T-helper 2 cell treated with Interferon-gamma antibody and Interleukin-4, amounts not matched to agents 5 μg/mL and 100 μg/mL, for 36 hours (primary cell): ENCODE measurements at regions not wholly inside any gene's neighbourhood (a gene's known extent, or its start where the extent isn't known, plus 50 kb on each side); places are given as distances from the start of the nearest gene placed in this dataset.
"Not testable (repeated sequence)": the region's sequence is repeated elsewhere in the genome, so short reads cannot be mapped to it uniquely, and the experiment has no call there.

Experiments
- DNase-seq: peaks from one replicate; pipeline ENCODE4 v3.0.0; 2021; ENCODE audit warnings: low spot score
- H3K27ac Mint-ChIP-seq: one replicate; pipeline ENCODE4 v1.8.0; 2021; ENCODE audit warnings: mild to moderate bottlenecking, mixed read lengths
- H3K27me3 Mint-ChIP-seq: one replicate; pipeline ENCODE4 v1.8.0; 2021; ENCODE audit warnings: low read depth, mixed read lengths
- H3K36me3 Mint-ChIP-seq: one replicate; pipeline ENCODE4 v1.8.0; 2021; ENCODE audit warnings: low read depth, mixed read lengths
- H3K4me1 Mint-ChIP-seq: one replicate; pipeline ENCODE4 v1.8.0; 2021; ENCODE audit warnings: low read depth, mixed read lengths
- H3K4me3 Mint-ChIP-seq: one replicate; pipeline ENCODE4 v1.8.0; 2022; ENCODE audit warnings: mild to moderate bottlenecking, moderate library complexity, mixed read lengths
- H3K9me3 Mint-ChIP-seq: one replicate; pipeline ENCODE4 v1.8.0; 2021; ENCODE audit warnings: mixed read lengths

DNA sequence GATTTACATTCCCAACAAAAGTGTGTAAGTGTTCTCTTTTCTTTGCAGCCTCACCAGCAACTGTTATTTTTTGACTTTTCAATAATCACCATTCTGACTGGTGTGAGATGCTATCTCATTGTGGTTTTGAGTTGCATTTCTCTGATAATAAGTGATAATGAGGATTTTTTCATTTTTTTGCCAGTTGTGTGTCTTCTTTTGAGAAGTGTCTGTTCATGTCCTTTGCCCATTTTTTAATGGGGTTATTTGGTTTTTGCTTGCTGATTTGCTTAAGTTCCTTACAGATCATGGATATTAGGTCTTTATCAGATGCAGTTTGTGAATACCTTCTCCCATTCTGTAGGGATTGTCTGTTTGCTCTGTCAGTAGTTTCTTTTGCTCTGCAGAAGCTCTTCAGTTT lies 107.7 kb downstream of the EHF start:
- Mint-ChIP-seq H3K9me3 (no peaks in the 10 kb centered on the region), H3K4me3 (no peak overlapping the region), H3K36me3 (no peaks in the 10 kb centered on the region), H3K27me3 (peaks cover 3% of the 10 kb centered on the region), H3K4me1 (no peaks in the 10 kb centered on the region), H3K27ac (no peak overlapping the region)
- DNase-seq: no peak

DNA sequence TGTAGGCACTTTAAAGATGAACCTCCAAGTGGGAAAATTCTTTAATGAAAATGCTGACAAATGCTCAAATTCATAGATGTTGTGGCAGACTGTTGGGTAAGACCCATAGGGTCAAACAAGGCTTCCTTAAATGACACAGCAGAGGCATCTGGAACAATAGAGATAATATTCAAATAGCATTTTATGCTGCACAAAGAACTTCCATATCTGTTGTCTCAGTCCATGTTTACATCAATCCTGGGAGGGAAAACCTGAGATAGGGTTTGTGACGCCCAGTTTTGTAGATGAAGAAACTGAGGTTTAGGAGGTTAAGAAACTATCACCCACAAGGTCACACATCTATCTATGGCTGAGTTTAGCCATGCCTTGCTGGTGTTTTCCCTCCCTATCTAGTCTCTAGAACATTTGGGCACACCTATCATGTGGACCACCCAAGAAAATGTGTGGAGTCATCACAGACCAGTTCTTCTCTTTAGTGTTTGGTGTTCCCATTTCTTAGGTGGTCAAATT lies 106.4 kb downstream of the EHF start:
- Mint-ChIP-seq H3K36me3 (no peaks in the 10 kb centered on the region), H3K27me3 (peaks cover 3% of the 10 kb centered on the region), H3K27ac (no peak overlapping the region), H3K4me3 (no peak overlapping the region), H3K9me3 (no peaks in the 10 kb centered on the region), H3K4me1 (no peaks in the 10 kb centered on the region)
- DNase-seq: no peak

DNA sequence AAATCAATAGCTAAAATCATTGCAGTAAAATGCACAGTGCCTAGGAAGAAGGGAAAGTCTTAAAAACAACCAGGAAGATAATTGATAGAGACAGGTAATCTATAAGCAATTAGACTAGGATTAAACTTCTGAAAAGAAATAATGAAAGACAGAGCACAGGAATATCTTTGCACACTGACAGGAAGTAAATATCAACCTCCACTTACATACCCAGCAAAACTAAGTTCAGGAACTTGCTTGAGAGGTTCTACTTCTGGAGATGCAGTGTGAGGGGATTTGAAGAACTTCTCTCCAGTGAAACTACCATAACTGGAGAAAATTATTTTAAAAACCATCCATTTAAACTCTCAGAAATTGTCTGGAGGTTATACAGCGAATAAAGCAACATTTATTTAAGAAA lies 104.1 kb downstream of the EHF start:
- Mint-ChIP-seq H3K27ac (no peak overlapping the region), H3K4me1 (no peaks in the 10 kb centered on the region), H3K36me3 (no peaks in the 10 kb centered on the region), H3K9me3 (no peaks in the 10 kb centered on the region), H3K27me3 (no peaks in the 10 kb centered on the region), H3K4me3 (no peak overlapping the region)
- DNase-seq: no peak

DNA sequence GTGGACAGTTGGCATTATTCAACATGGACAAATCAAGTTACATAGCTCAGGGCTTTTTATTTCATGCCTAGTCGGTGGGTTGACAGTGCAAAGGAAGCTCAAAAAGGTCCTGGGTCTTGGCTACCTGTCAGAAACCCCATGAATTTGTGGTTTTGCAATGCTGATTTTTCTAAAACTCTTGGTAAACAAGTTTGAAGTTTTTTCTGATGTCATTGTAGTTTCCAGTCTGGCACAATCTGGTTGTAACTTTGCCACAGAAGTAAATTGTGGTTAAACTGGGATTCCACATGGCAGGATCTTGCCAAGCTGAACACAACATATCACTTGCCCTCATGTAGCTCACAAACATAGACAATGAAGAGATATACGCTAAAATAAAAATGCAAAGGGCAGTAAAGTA lies 100.8 kb downstream of the EHF start:
- no peak for DNase-seq
- Mint-ChIP-seq H3K27me3 (no peaks in the 10 kb centered on the region), H3K4me3 (no peak overlapping the region), H3K4me1 (no peaks in the 10 kb centered on the region), H3K27ac (no peak overlapping the region), H3K36me3 (no peaks in the 10 kb centered on the region), H3K9me3 (no peaks in the 10 kb centered on the region)

DNA sequence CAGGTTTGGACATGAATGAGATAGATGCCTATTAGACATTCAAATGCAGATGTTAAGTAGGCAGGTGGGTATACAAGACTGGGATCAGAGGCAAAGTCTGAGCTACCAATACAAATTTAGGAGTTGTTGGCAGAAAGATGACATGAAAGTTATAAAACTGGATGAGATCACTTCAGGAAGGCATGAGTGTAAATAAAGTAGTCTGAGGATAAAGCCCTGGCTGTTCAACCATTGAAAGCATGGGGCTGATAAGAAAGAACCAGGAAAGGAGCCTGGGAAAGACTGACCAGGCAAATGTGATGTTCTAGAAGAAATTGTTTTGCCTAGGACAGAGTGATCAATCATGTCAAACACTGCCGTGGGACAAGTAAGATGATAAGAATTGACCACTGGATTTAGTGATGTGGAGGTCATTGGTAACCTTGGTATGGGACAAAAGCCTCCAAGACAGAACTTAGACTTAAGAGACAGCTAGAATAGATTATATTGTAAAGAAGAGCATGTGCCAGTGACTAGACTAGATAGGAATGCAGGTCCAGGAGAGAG lies 98.5 kb downstream of the EHF start:
- DNase-seq: no peak
- Mint-ChIP-seq H3K27me3 (peaks cover 4% of the 10 kb centered on the region), H3K27ac (no peak overlapping the region), H3K4me1 (no peaks in the 10 kb centered on the region), H3K4me3 (no peak overlapping the region), H3K9me3 (no peaks in the 10 kb centered on the region), H3K36me3 (no peaks in the 10 kb centered on the region)

DNA sequence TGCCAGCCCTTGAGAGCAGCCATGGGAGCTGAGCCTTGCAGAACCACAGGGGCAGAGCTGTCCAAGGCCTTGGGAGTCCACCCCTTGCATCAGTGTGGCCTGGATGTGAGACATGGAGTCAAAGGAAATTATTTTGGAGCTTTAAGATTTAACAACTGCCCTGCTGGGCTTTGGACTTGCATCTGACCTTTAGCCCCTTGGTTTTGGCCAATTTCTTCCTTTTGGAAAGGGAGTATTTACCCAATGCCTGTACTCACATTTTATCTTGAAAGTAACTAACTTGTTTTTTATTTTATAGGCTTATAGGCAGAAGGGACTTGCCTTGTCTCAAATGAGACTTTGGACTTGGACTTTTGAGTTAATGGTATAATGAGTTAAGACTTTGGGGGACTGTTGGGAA lies 92.7 kb downstream of the EHF start:
- H3K9me3 Mint-ChIP-seq: peaks cover 13% of the 10 kb centered on the region
- not testable (repeated sequence) for H3K27ac Mint-ChIP-seq, H3K36me3 Mint-ChIP-seq, H3K27me3 Mint-ChIP-seq, H3K4me3 Mint-ChIP-seq, DNase-seq, H3K4me1 Mint-ChIP-seq
